K562 (cell line): ENCODE measurements at regions not wholly inside any gene's neighbourhood (a gene's known extent, or its start where the extent isn't known, plus 50 kb on each side); places are given as distances from the start of the nearest gene placed in this dataset.

Source experiments
- ATAC-seq: fragments of 200-7000 bp; cut with Tn5 transposase; 3 replicates; pipeline ENCODE4 v1.9.1; 2020; ENCODE audit warnings: moderate library complexity
- BruUV-seq: library from RNA; stranded (reverse); fragments of 400-500 nt; replicated peaks from 2 replicates; lab custom pipeline; 2021; lab: Mats Ljungman, UMichigan
- CTCF ChIA-PET: fragments of 300-600 bp; formaldehyde crosslinking; extraction: SDS; loops from one replicate; lab custom pipeline; 2021; ENCODE audit warnings: low intra/inter-chr PET ratio; lab: Yijun Ruan, JAX
- POLR2A ChIA-PET: fragments of 300-600, 350-650 bp; sonication (Branson Sonifier 250); formaldehyde crosslinking; extraction: SDS; loops from one replicate; lab custom pipeline; 2021; ENCODE audit warnings: antibody characterized with exemption, inconsistent platforms; lab: Yijun Ruan, JAX
- DNase-seq, 4 experiments: peaks; one replicate each; pipeline versions ENCODE4 v3.0.0 to v3.0.0-alpha.2; 2011 to 2018; ENCODE audit warnings: low spot score in 3 of 4, mixed read lengths in 3 of 4; ENCODE audit errors: extremely low read depth in 1 of 4
- FAIRE-seq: peaks from 2 replicates; lab custom pipeline; 2011; peaks lifted over from hg19 to GRCh38; lab: Jason Lieb, UNC
- H2AFZ ChIP-seq: 2 replicates; pipeline ENCODE4 v1.6.0; 2011; ENCODE audit warnings: low read depth, low read length, control low read depth, inconsistent platforms
- H3K27ac ChIP-seq: fragments of 200-600 bp; 3 replicates; pipeline ENCODE4 v1.8.0; 2011; ENCODE audit warnings: low read depth, mild to moderate bottlenecking, control low read depth, inconsistent platforms, low read length, moderate library complexity, mixed read lengths; ENCODE audit errors: extremely low read depth
- H3K27me3 ChIP-seq, 2 experiments: fragments of 300-600 bp in 1 of 2; 2 replicates in 1 of 2; 3 replicates in 1 of 2; pipeline versions ENCODE4 v1.6.0 to v1.8.0; 2011; ENCODE audit warnings: inconsistent platforms in 2 of 2, low read length in 2 of 2, mild to moderate bottlenecking in 1 of 2, mixed read lengths in 1 of 2, moderate library complexity in 1 of 2; ENCODE audit not compliant: control insufficient read depth in 2 of 2, insufficient read depth in 2 of 2
- H3K36me3 ChIP-seq: fragments of 300-600 bp; 3 replicates; pipeline ENCODE4 v1.8.0; 2011; ENCODE audit warnings: mild to moderate bottlenecking, low read length, inconsistent platforms; ENCODE audit not compliant: control insufficient read depth, insufficient read depth
- H3K4me1 ChIP-seq, 2 experiments: fragments of 200-600 bp in 1 of 2; replicated peaks in 1 of 2; 2 replicates in 1 of 2; 3 replicates in 1 of 2; pipeline versions ENCODE4 v1.5.1 to v1.8.0; 2011; ENCODE audit warnings: inconsistent platforms in 2 of 2, low read length in 2 of 2, mild to moderate bottlenecking in 1 of 2, mixed read lengths in 1 of 2, moderate library complexity in 1 of 2; ENCODE audit not compliant: control insufficient read depth in 2 of 2, insufficient read depth in 2 of 2
- H3K4me2 ChIP-seq: 2 replicates; pipeline ENCODE4 v1.6.1; 2011; ENCODE audit warnings: low read length, control low read depth, inconsistent platforms, mixed read lengths; ENCODE audit not compliant: insufficient read depth
- H3K4me3 ChIP-seq: fragments of 200-600 bp; sonication (generic), shearing (Covaris generic); 2 replicates; pipeline ENCODE4 v1.5.1; 2016; ENCODE audit warnings: control low read depth, inconsistent platforms
- H3K79me2 ChIP-seq: fragments of 200-600 bp; 3 replicates; pipeline ENCODE4 v1.8.0; 2011; ENCODE audit warnings: low read length, inconsistent platforms; ENCODE audit not compliant: control insufficient read depth, insufficient read depth
- H3K9ac ChIP-seq, 2 experiments: 2 replicates each; pipeline versions ENCODE4 v1.6.0 to v1.6.1; 2011; ENCODE audit warnings: low read depth in 2 of 2, low read length in 2 of 2, control low read depth in 1 of 2, inconsistent platforms in 1 of 2, mild to moderate bottlenecking in 1 of 2, mixed read lengths in 1 of 2; ENCODE audit not compliant: insufficient read depth in 1 of 2
- H3K9me1 ChIP-seq: one replicate; pipeline ENCODE4 v1.6.0; 2011; ENCODE audit warnings: inconsistent platforms, mild to moderate bottlenecking, low read length, moderate library complexity; ENCODE audit not compliant: control insufficient read depth, insufficient read depth
- H3K9me3 ChIP-seq: replicated peaks from 2 replicates; pipeline ENCODE4 v1.5.1; 2011; ENCODE audit warnings: low read depth, low read length, inconsistent platforms; ENCODE audit not compliant: control insufficient read depth, insufficient read depth
- H4K20me1 ChIP-seq: replicated peaks from 2 replicates; pipeline ENCODE4 v1.6.1; 2011; ENCODE audit warnings: low read length, inconsistent platforms, mixed read lengths; ENCODE audit not compliant: control insufficient read depth, insufficient read depth
- CSDE1 ChIP-seq, 2 experiments: fragments of 450-650 bp; IDR thresholded peaks; 2 replicates each; pipeline ENCODE4 v1.6.1; 2016; ENCODE audit warnings: mild to moderate bottlenecking in 1 of 2
- ETV6 ChIP-seq, 3 experiments: fragments of 150-350 bp in 1 of 3; sonication (generic) in 1 of 3; formaldehyde crosslinking in 1 of 3; IDR thresholded peaks; 2 replicates each; pipeline versions ENCODE4 v1.6.1 to v1.8.0; 2014 to 2022; ENCODE audit warnings: borderline replicate concordance in 2 of 3, low read depth in 2 of 3, antibody characterized with exemption in 1 of 3, low read length in 1 of 3, mild to moderate bottlenecking in 1 of 3, missing genetic modification reagents in 1 of 3
- FOXJ3 ChIP-seq: sonication (generic); formaldehyde crosslinking; IDR thresholded peaks from 2 replicates; pipeline ENCODE4 v1.4.0; 2020; ENCODE audit warnings: mild to moderate bottlenecking, missing genetic modification reagents
- GATAD2A ChIP-seq: fragments of 450-650 bp; IDR thresholded peaks from 2 replicates; pipeline ENCODE4 v1.6.1; 2017
- LARP7 ChIP-seq: fragments of 450-650 bp; IDR thresholded peaks from 2 replicates; pipeline ENCODE4 v1.6.1; 2016
- ZNF668 ChIP-seq: fragments of 250-450 bp; sonication (Bioruptor Pico); IDR thresholded peaks from 2 replicates; pipeline ENCODE4 v1.8.0; 2022; ENCODE audit warnings: mild to moderate bottlenecking, inconsistent platforms
- ZSCAN32 ChIP-seq: fragments of 450-650 bp; formaldehyde crosslinking; IDR thresholded peaks from 2 replicates; pipeline ENCODE4 v1.4.0; 2020; ENCODE audit warnings: mild to moderate bottlenecking, moderate library complexity
- WGBS: fragments of 100-300 bp; shearing (Covaris generic); methylation state at CpG from one replicate; pipeline ENCODE4 v1.1.6; 2016; ENCODE audit warnings: low coverage, mixed read lengths; ENCODE audit not compliant: insufficient coverage; ENCODE audit errors: missing lambda C conversion rate; 5-methylcytosine and 5-hydroxymethylcytosine counted together
- in situ Hi-C: fragments of 300-500 bp; cut with MboI; formaldehyde crosslinking; loops from 4 replicates; pipeline ENCODE4 v1.15.0; 2018; ENCODE audit warnings: inconsistent platforms, mixed read lengths
- intact Hi-C: fragments of 100-400 bp; cut with micrococcal nuclease; formaldehyde crosslinking; loops from 2 replicates; pipeline ENCODE4 v1.14.2; 2022
- TF ChIP-seq, protein P1 (sequence below): fragments of 250-450 bp; sonication (Bioruptor Pico); IDR thresholded peaks from 2 replicates; pipeline ENCODE4 v1.9.0; 2021; ENCODE audit warnings: mild to moderate bottlenecking, inconsistent platforms

DNA sequence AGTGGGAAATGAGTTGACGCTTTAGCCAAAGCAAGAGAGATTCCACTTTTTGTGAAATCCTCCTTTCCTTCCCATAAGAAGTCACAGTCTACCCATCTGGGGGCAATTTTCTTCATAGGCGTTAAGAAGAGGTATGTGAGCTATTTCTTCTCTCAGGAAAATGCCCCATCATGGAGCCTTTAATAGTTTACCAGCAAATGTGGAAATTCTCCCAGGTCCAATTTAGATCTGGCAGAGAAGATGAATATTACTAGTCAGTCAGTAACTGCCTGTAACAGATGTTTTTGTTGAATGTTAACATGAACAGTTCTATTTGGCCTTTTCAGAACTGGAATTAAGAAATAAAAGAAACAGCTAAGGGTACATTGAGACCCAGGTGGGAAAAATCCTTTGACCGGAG lies 156.4 kb upstream of the RFX3 start:
- DNase-seq (no peak), ATAC-seq (no peak), FAIRE-seq (no peak)
- CTCF ChIA-PET, result no interaction called here
- BruUV-seq, result no TSS peak
- no peak overlapping the region for H3K27ac ChIP-seq
- H2AFZ ChIP-seq, result no peak overlapping the region
- H3K4me3 ChIP-seq, result no peak overlapping the region
- intact Hi-C loops, result no loop called here
- 7% methylated on average over 3 of the region's 3 CpGs for WGBS
- H3K36me3 ChIP-seq, result no peaks in the 10 kb centered on the region
- H3K27me3 ChIP-seq, result no peaks in the 10 kb centered on the region
- H3K4me1 ChIP-seq, result no peaks in the 10 kb centered on the region
- H3K9me3 ChIP-seq, result no peaks in the 10 kb centered on the region
- no peak overlapping the region for H3K9ac ChIP-seq
- no peaks in the 10 kb centered on the region for H4K20me1 ChIP-seq
- no peak overlapping the region for H3K4me2 ChIP-seq
- H3K9me1 ChIP-seq, result no peaks in the 10 kb centered on the region
- H3K79me2 ChIP-seq, result no peaks in the 10 kb centered on the region
- POLR2A ChIA-PET, result no interaction called here
- no peak for TF ChIP-seq ZNF668
- in situ Hi-C loops, result loop anchor here (25.0 kb wide), 1 partner anchor 220 kb away; no protein-coding TSS in a partner anchor

DNA sequence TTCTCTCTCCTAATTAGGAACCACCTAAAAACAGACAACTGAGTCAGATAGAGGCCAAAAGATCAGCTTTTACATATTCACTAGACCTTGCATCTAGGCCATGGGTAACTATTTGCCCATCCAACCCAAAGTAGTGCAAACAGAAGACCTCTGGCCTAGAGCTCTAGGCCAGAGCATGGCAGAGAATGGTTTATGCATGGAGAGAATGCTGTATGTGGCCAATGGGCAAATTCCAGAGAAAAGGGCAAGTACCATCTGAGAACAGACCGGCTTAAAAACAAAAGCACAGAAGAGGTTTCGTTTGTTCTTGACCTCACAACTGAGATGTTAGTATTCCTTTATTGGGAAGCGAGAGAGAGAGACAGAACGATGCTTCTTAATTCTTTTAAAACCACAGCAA lies 151.7 kb upstream of the RFX3 start:
- no peak for FAIRE-seq
- TF ChIP-seq CSDE1 (IDR thresholded peaks at IDR 0.05) (no peak), FOXJ3 (CRISPR knock-in tag) (no peak), GATAD2A (no peak), ZSCAN32 (CRISPR knock-in tag) (no peak), ETV6 (IDR thresholded peaks at IDR 0.05; ENCODE audit: borderline replicate concordance in 1 of 2, low read depth in 2 of 2, low read length in 1 of 2) (no peak), ETV6 (CRISPR knock-in tag; IDR thresholded peaks at IDR 0.05; ENCODE audit: borderline replicate concordance) (no peak), LARP7 (no peak)
- TF ChIP-seq, protein P1, sequence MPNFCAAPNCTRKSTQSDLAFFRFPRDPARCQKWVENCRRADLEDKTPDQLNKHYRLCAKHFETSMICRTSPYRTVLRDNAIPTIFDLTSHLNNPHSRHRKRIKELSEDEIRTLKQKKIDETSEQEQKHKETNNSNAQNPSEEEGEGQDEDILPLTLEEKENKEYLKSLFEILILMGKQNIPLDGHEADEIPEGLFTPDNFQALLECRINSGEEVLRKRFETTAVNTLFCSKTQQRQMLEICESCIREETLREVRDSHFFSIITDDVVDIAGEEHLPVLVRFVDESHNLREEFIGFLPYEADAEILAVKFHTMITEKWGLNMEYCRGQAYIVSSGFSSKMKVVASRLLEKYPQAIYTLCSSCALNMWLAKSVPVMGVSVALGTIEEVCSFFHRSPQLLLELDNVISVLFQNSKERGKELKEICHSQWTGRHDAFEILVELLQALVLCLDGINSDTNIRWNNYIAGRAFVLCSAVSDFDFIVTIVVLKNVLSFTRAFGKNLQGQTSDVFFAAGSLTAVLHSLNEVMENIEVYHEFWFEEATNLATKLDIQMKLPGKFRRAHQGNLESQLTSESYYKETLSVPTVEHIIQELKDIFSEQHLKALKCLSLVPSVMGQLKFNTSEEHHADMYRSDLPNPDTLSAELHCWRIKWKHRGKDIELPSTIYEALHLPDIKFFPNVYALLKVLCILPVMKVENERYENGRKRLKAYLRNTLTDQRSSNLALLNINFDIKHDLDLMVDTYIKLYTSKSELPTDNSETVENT, result no peak
- 28% methylated on average over 4 of the region's 4 CpGs for WGBS

More for the DNA sequence above, 151.7 kb upstream of the RFX3 start:
- Histone ChIP-seq H3K9me3 (no peaks in the 10 kb centered on the region), H3K9me1 (no peaks in the 10 kb centered on the region), H3K4me2 (no peak overlapping the region), H2AFZ (no peak overlapping the region), H3K27me3 (no peaks in the 10 kb centered on the region), H3K4me1 (no peaks in the 10 kb centered on the region), H3K36me3 (no peaks in the 10 kb centered on the region), H3K4me3 (no peak overlapping the region), H4K20me1 (no peaks in the 10 kb centered on the region), H3K79me2 (no peaks in the 10 kb centered on the region), H3K27ac (no peak overlapping the region), H3K9ac (no peak overlapping the region)
- ATAC-seq (no peak), DNase-seq (no peak)
- in situ Hi-C loops, result loop anchor here (25.0 kb wide), 1 partner anchor 215 kb away; no protein-coding TSS in a partner anchor
- intact Hi-C loops, result no loop called here
- ChIA-PET CTCF (no interaction called here), POLR2A (no interaction called here)
- no TSS peak for BruUV-seq
